HepG2 (cell line): ENCODE measurements at regions not wholly inside any gene's neighbourhood (a gene's known extent, or its start where the extent isn't known, plus 50 kb on each side); places are given as distances from the start of the nearest gene placed in this dataset.

Experiments used
- AHR ChIP-seq: IDR thresholded peaks from 2 replicates; pipeline ENCODE4 v1.6.1; 2018; ENCODE audit warnings: missing genetic modification reagents, missing compliant biosample characterization
- AKAP8 ChIP-seq: sonication (generic); formaldehyde crosslinking; IDR thresholded peaks from 2 replicates; pipeline ENCODE4 v1.5.1; 2020; ENCODE audit warnings: mild to moderate bottlenecking, missing genetic modification reagents
- FOXK1 ChIP-seq: sonication (generic); formaldehyde crosslinking; IDR thresholded peaks from 2 replicates; pipeline ENCODE4 v1.4.0; 2020; ENCODE audit warnings: low read depth, missing genetic modification reagents, borderline replicate concordance
- GATAD2A ChIP-seq: IDR thresholded peaks from 2 replicates; pipeline ENCODE4 v1.6.1; 2016
- HDAC2 ChIP-seq: sonication (generic); formaldehyde crosslinking; IDR thresholded peaks from 2 replicates; pipeline ENCODE4 v1.4.0; 2020; ENCODE audit warnings: missing genetic modification reagents
- HHEX ChIP-seq: IDR thresholded peaks from 2 replicates; pipeline ENCODE4 v1.6.1; 2016; ENCODE audit warnings: control low read depth
- HNF1B ChIP-seq: sonication (generic); formaldehyde crosslinking; IDR thresholded peaks from 2 replicates; pipeline ENCODE4 v1.5.1; 2020; ENCODE audit warnings: mild to moderate bottlenecking, moderate library complexity, missing genetic modification reagents
- KDM1A ChIP-seq: IDR thresholded peaks from 2 replicates; pipeline ENCODE4 v1.6.1; 2016; ENCODE audit warnings: missing compliant biosample characterization
- KLF9 ChIP-seq: IDR thresholded peaks from 2 replicates; pipeline ENCODE4 v1.6.1; 2016; ENCODE audit warnings: low read depth
- MIXL1 ChIP-seq: IDR thresholded peaks from 2 replicates; pipeline ENCODE4 v1.6.1; 2016
- NR2F6 ChIP-seq, 2 experiments: IDR thresholded peaks; 2 replicates each; pipeline ENCODE4 v1.6.1; 2016; ENCODE audit warnings: antibody characterized with exemption in 1 of 2, mild to moderate bottlenecking in 1 of 2
- REPIN1 ChIP-seq: sonication (generic); formaldehyde crosslinking; IDR thresholded peaks from 2 replicates; pipeline ENCODE4 v1.8.0; 2022; ENCODE audit warnings: missing genetic modification reagents, low read depth, mild to moderate bottlenecking, borderline replicate concordance
- TFDP2 ChIP-seq: sonication (generic); formaldehyde crosslinking; IDR thresholded peaks from 2 replicates; pipeline ENCODE4 v1.4.0; 2020; ENCODE audit warnings: missing genetic modification reagents
- ZNF160 ChIP-seq: sonication (generic); formaldehyde crosslinking; IDR thresholded peaks from 2 replicates; pipeline ENCODE4 v1.8.0; 2022; ENCODE audit warnings: mild to moderate bottlenecking, inconsistent platforms, missing genetic modification reagents
- ZNF264 ChIP-seq: sonication (generic); formaldehyde crosslinking; IDR thresholded peaks from 2 replicates; pipeline ENCODE4 v1.4.0; 2020; ENCODE audit warnings: missing genetic modification reagents
- ZNF343 ChIP-seq: sonication (generic); formaldehyde crosslinking; IDR thresholded peaks from 2 replicates; pipeline ENCODE4 v1.4.0; 2020; ENCODE audit warnings: mild to moderate bottlenecking, missing genetic modification reagents
- ZNF556 ChIP-seq: sonication (generic); formaldehyde crosslinking; IDR thresholded peaks from 2 replicates; pipeline ENCODE4 v1.4.0; 2020; ENCODE audit warnings: mild to moderate bottlenecking, missing genetic modification reagents, borderline replicate concordance
- ZNF652 ChIP-seq: IDR thresholded peaks from 2 replicates; pipeline ENCODE4 v1.6.1; 2016; ENCODE audit warnings: low read depth, borderline replicate concordance
- ZNF674 ChIP-seq: sonication (generic); formaldehyde crosslinking; IDR thresholded peaks from 2 replicates; pipeline ENCODE4 v1.5.0; 2020; ENCODE audit warnings: low read depth, mild to moderate bottlenecking, missing genetic modification reagents
- ZSCAN31 ChIP-seq: sonication (generic); formaldehyde crosslinking; IDR thresholded peaks from 2 replicates; pipeline ENCODE4 v1.5.0; 2020; ENCODE audit warnings: low read depth, mild to moderate bottlenecking, missing genetic modification reagents
- TF ChIP-seq, protein P1 (sequence below): sonication (generic); formaldehyde crosslinking; IDR thresholded peaks from 2 replicates; pipeline ENCODE4 v1.5.1; 2020; ENCODE audit warnings: mild to moderate bottlenecking, missing genetic modification reagents, borderline replicate concordance
- TF ChIP-seq, protein P2 (sequence below): sonication (generic); formaldehyde crosslinking; IDR thresholded peaks from 2 replicates; pipeline ENCODE4 v1.5.0; 2020; ENCODE audit warnings: mild to moderate bottlenecking, missing genetic modification reagents, moderate library complexity

DNA sequence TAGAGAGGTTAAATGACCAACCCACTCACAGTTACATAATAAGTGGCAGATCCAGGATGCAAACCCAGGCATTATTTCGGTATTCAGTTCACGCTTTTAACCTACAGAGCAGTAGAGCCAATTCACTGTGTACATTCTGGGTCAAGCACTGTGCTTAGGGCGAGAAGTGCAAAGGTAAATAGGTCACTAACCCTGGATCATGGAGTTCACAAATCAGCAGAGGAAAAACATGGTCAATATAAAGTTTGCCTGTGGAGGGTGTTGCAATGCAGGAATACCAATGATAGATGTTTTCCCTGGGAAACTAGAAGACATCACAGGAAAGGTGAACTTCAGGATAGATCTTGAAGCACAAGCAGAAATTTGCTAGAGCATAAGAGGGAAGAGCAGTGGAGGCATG lies 253.4 kb upstream of the NFIA start (continued):
- TF ChIP-seq HNF1B (CRISPR knock-in tag) (peak; percentile 45; the same call in 1 of the 2 replicates), ZNF160 (no peak), ZNF652 (CRISPR knock-in tag) (0 out of 2 replicates have a peak, but pooled peaks have one; percentile 40), NR2F6 (IDR thresholded peaks at IDR 0.05) (peak; percentile 77), NR2F6 (CRISPR knock-in tag; IDR thresholded peaks at IDR 0.05) (peak; percentile 88), ZNF556 (CRISPR knock-in tag) (no peak), AHR (no peak), MIXL1 (CRISPR knock-in tag) (0 out of 2 replicates have a peak, but pooled peaks have one; percentile 33), AKAP8 (CRISPR knock-in tag) (no peak), ZNF264 (CRISPR knock-in tag) (peak; percentile 72; the same call in 1 of the 2 replicates), TFDP2 (no peak), KDM1A (no peak), ZNF343 (CRISPR knock-in tag) (no peak), GATAD2A (CRISPR knock-in tag) (peak; percentile 35; the same call in 1 of the 2 replicates), KLF9 (CRISPR knock-in tag) (no peak), REPIN1 (no peak), FOXK1 (CRISPR knock-in tag) (peak; percentile 82; the same call in 1 of the 2 replicates), ZNF674 (no peak), HHEX (CRISPR knock-in tag) (peak; percentile 75), HDAC2 (CRISPR knock-in tag) (peak; percentile 51), ZSCAN31 (CRISPR knock-in tag) (no peak)
- TF ChIP-seq, protein P1, sequence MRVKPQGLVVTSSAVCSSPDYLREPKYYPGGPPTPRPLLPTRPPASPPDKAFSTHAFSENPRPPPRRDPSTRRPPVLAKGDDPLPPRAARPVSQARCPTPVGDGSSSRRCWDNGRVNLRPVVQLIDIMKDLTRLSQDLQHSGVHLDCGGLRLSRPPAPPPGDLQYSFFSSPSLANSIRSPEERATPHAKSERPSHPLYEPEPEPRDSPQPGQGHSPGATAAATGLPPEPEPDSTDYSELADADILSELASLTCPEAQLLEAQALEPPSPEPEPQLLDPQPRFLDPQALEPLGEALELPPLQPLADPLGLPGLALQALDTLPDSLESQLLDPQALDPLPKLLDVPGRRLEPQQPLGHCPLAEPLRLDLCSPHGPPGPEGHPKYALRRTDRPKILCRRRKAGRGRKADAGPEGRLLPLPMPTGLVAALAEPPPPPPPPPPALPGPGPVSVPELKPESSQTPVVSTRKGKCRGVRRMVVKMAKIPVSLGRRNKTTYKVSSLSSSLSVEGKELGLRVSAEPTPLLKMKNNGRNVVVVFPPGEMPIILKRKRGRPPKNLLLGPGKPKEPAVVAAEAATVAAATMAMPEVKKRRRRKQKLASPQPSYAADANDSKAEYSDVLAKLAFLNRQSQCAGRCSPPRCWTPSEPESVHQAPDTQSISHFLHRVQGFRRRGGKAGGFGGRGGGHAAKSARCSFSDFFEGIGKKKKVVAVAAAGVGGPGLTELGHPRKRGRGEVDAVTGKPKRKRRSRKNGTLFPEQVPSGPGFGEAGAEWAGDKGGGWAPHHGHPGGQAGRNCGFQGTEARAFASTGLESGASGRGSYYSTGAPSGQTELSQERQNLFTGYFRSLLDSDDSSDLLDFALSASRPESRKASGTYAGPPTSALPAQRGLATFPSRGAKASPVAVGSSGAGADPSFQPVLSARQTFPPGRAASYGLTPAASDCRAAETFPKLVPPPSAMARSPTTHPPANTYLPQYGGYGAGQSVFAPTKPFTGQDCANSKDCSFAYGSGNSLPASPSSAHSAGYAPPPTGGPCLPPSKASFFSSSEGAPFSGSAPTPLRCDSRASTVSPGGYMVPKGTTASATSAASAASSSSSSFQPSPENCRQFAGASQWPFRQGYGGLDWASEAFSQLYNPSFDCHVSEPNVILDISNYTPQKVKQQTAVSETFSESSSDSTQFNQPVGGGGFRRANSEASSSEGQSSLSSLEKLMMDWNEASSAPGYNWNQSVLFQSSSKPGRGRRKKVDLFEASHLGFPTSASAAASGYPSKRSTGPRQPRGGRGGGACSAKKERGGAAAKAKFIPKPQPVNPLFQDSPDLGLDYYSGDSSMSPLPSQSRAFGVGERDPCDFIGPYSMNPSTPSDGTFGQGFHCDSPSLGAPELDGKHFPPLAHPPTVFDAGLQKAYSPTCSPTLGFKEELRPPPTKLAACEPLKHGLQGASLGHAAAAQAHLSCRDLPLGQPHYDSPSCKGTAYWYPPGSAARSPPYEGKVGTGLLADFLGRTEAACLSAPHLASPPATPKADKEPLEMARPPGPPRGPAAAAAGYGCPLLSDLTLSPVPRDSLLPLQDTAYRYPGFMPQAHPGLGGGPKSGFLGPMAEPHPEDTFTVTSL (CRISPR knock-in tag), result peak; percentile 40; the same call in 1 of the 2 replicates
- TF ChIP-seq, protein P2, sequence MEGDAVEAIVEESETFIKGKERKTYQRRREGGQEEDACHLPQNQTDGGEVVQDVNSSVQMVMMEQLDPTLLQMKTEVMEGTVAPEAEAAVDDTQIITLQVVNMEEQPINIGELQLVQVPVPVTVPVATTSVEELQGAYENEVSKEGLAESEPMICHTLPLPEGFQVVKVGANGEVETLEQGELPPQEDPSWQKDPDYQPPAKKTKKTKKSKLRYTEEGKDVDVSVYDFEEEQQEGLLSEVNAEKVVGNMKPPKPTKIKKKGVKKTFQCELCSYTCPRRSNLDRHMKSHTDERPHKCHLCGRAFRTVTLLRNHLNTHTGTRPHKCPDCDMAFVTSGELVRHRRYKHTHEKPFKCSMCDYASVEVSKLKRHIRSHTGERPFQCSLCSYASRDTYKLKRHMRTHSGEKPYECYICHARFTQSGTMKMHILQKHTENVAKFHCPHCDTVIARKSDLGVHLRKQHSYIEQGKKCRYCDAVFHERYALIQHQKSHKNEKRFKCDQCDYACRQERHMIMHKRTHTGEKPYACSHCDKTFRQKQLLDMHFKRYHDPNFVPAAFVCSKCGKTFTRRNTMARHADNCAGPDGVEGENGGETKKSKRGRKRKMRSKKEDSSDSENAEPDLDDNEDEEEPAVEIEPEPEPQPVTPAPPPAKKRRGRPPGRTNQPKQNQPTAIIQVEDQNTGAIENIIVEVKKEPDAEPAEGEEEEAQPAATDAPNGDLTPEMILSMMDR (CRISPR knock-in tag), result peak; percentile 58
